Endodermal cell (in vitro differentiated cells): ENCODE measurements at regions not wholly inside any gene's neighbourhood (a gene's known extent, or its start where the extent isn't known, plus 50 kb on each side); places are given as distances from the start of the nearest gene placed in this dataset.

ENCODE experiments used
- DNase-seq: peaks from one replicate; pipeline ENCODE4 v3.0.0-alpha.2; 2017
- H3K27ac ChIP-seq: 2 replicates; pipeline ENCODE4 v1.5.1; 2013; ENCODE audit warnings: mild to moderate bottlenecking, low read depth, low read length, moderate library complexity
- H3K27me3 ChIP-seq: 2 replicates; pipeline ENCODE4 v1.6.1; 2013; ENCODE audit warnings: mild to moderate bottlenecking, low read length, moderate library complexity; ENCODE audit not compliant: insufficient read depth, control insufficient read depth, poor library complexity, severe bottlenecking
- H3K36me3 ChIP-seq: 2 replicates; pipeline ENCODE4 v1.7.0; 2013; ENCODE audit warnings: mild to moderate bottlenecking, low read length, moderate library complexity; ENCODE audit not compliant: control insufficient read depth, insufficient read depth
- H3K4me1 ChIP-seq: one replicate; pipeline ENCODE4 v1.7.0; 2013; ENCODE audit warnings: low read length; ENCODE audit not compliant: control insufficient read depth, insufficient read depth
- H3K4me3 ChIP-seq: 2 replicates; pipeline ENCODE4 v1.5.1; 2013; ENCODE audit warnings: mild to moderate bottlenecking, low read length, moderate library complexity
- H3K9ac ChIP-seq: 2 replicates; pipeline ENCODE4 v1.6.1; 2013; ENCODE audit warnings: mild to moderate bottlenecking, low read length, moderate library complexity; ENCODE audit not compliant: poor library complexity, severe bottlenecking; ENCODE audit errors: extremely low read depth
- H3K9me3 ChIP-seq: 2 replicates; pipeline ENCODE4 v1.6.1; 2013; ENCODE audit warnings: mild to moderate bottlenecking, low read length, moderate library complexity; ENCODE audit not compliant: control insufficient read depth
- H3K27ac Mint-ChIP-seq: 2 replicates; pipeline ENCODE4 v1.8.0; 2020; ENCODE audit warnings: mixed read lengths
- H3K27me3 Mint-ChIP-seq: 2 replicates; pipeline ENCODE4 v1.8.0; 2021; ENCODE audit warnings: mild to moderate bottlenecking, mixed read lengths; ENCODE audit not compliant: insufficient read depth
- H3K36me3 Mint-ChIP-seq: 2 replicates; pipeline ENCODE4 v1.8.0; 2020; ENCODE audit warnings: low read depth, mixed read lengths
- H3K4me1 Mint-ChIP-seq: 2 replicates; pipeline ENCODE4 v1.8.0; 2020; ENCODE audit warnings: mixed read lengths
- H3K4me3 Mint-ChIP-seq: 2 replicates; pipeline ENCODE4 v1.8.0; 2020; ENCODE audit warnings: mild to moderate bottlenecking, moderate library complexity, mixed read lengths
- H3K9me3 Mint-ChIP-seq: 2 replicates; pipeline ENCODE4 v1.8.0; 2020; ENCODE audit warnings: mild to moderate bottlenecking, mixed read lengths
- CTCF ChIP-seq: fragments of 200-600 bp; sonication (generic); conservative IDR thresholded peaks from 2 replicates; pipeline ENCODE4 v1.5.0; 2021; ENCODE audit warnings: antibody characterized with exemption, mild to moderate bottlenecking
- WGBS, 2 experiments: methylation state at CpG; one replicate each; pipeline versions ENCODE4 v1.1.5 to v1.1.7; 2013; ENCODE audit warnings: missing lambda C conversion rate in 2 of 2, mixed read lengths in 1 of 2; ENCODE audit not compliant: insufficient coverage in 1 of 2, insufficient read length in 1 of 2; 5-methylcytosine and 5-hydroxymethylcytosine counted together

GRCh38 chr18:70732188-70732587 is 443.3 kb downstream of the SOCS6 start:
- WGBS, 2 experiments = 70 to 72% methylated on average over 6 to 8 of the region's 8 CpGs
- peaks cover under 1% of the 10 kb centered on the region for H3K27me3 Mint-ChIP-seq
- no peak overlapping the region for H3K27ac ChIP-seq
- no peaks in the 10 kb centered on the region for H3K36me3 ChIP-seq
- no peak overlapping the region for H3K4me3 Mint-ChIP-seq
- H3K27me3 ChIP-seq = no peaks in the 10 kb centered on the region
- H3K4me3 ChIP-seq = no peak overlapping the region
- H3K9me3 ChIP-seq = peaks cover 58% of the 10 kb centered on the region
- peaks cover 29% of the 10 kb centered on the region for H3K9me3 Mint-ChIP-seq
- no peak for DNase-seq
- no peaks in the 10 kb centered on the region for H3K36me3 Mint-ChIP-seq
- no peaks in the 10 kb centered on the region for H3K4me1 ChIP-seq
- TF ChIP-seq CTCF = no peak
- no peak overlapping the region for H3K9ac ChIP-seq
- H3K27ac Mint-ChIP-seq = no peak overlapping the region
- H3K4me1 Mint-ChIP-seq = no peaks in the 10 kb centered on the region

GRCh38 chr18:70720607-70721006 is 431.8 kb downstream of the SOCS6 start:
- no peaks in the 10 kb centered on the region for H3K27me3 Mint-ChIP-seq
- Histone ChIP-seq H3K4me3 (no peak overlapping the region), H3K36me3 (no peaks in the 10 kb centered on the region), H3K27me3 (no peaks in the 10 kb centered on the region), H3K27ac (no peak overlapping the region), H3K9me3 (peaks cover 27% of the 10 kb centered on the region), H3K9ac (no peak overlapping the region), H3K4me1 (no peaks in the 10 kb centered on the region)
- peaks cover 4% of the 10 kb centered on the region for H3K9me3 Mint-ChIP-seq
- H3K4me1 Mint-ChIP-seq = no peaks in the 10 kb centered on the region
- no peak for TF ChIP-seq CTCF
- H3K36me3 Mint-ChIP-seq = no peaks in the 10 kb centered on the region
- H3K4me3 Mint-ChIP-seq = no peak overlapping the region
- 83 to 100% methylated on average over 1 to 5 of the region's 5 CpGs for WGBS, 2 experiments
- no peak overlapping the region for H3K27ac Mint-ChIP-seq
- no peak for DNase-seq

- DNase-seq = no peak
- H3K36me3 ChIP-seq = no peaks in the 10 kb centered on the region
- H3K36me3 Mint-ChIP-seq = no peaks in the 10 kb centered on the region
- H3K27me3 ChIP-seq = no peaks in the 10 kb centered on the region
- peaks cover 8% of the 10 kb centered on the region for H3K9me3 Mint-ChIP-seq
- no peaks in the 10 kb centered on the region for H3K27me3 Mint-ChIP-seq
- no peaks in the 10 kb centered on the region for H3K4me1 ChIP-seq
- no peak overlapping the region for H3K27ac Mint-ChIP-seq
- H3K9me3 ChIP-seq = peaks cover 46% of the 10 kb centered on the region
- no peak overlapping the region for H3K9ac ChIP-seq
- H3K27ac ChIP-seq = no peak overlapping the region
- no peaks in the 10 kb centered on the region for H3K4me1 Mint-ChIP-seq
- WGBS, 2 experiments = 89 to 100% methylated on average over 1 to 3 of the region's 3 CpGs
- TF ChIP-seq CTCF = no peak
- H3K4me3 ChIP-seq = no peak overlapping the region
- H3K4me3 Mint-ChIP-seq = no peak overlapping the region
Measured at GRCh38 chr18:70709720-70710119, 420.9 kb downstream of the SOCS6 start.
